Adrenal gland (tissue), 5 donors: ENCODE measurements at regions not wholly inside any gene's neighbourhood (a gene's known extent, or its start where the extent isn't known, plus 50 kb on each side); places are given as distances from the start of the nearest gene placed in this dataset.

ENCODE experiments used
- POLR2A ChIP-seq, 2 donors: fragments of 450-650 bp; IDR thresholded peaks; one replicate each; pipeline ENCODE4 v1.6.1; 2017; ENCODE audit warnings: antibody characterized with exemption in 2 of 2, mild to moderate bottlenecking in 2 of 2, moderate library complexity in 1 of 2
- TF ChIP-seq, protein P1 (sequence below), 6 experiments: fragments of 450-650 bp in 4 of 6; fragments of 200-600 bp in 2 of 6; sonication (generic) in 1 of 6; IDR thresholded peaks; 1 replicate in 5 of 6; 2 replicates in 1 of 6; pipeline versions ENCODE4 v1.5.1 to v1.8.0; 2016 to 2021; ENCODE audit warnings: antibody characterized with exemption in 6 of 6, mild to moderate bottlenecking in 2 of 6, moderate library complexity in 1 of 6
- donor health status: DM: no; HTN: no; CAD: no.

DNA sequence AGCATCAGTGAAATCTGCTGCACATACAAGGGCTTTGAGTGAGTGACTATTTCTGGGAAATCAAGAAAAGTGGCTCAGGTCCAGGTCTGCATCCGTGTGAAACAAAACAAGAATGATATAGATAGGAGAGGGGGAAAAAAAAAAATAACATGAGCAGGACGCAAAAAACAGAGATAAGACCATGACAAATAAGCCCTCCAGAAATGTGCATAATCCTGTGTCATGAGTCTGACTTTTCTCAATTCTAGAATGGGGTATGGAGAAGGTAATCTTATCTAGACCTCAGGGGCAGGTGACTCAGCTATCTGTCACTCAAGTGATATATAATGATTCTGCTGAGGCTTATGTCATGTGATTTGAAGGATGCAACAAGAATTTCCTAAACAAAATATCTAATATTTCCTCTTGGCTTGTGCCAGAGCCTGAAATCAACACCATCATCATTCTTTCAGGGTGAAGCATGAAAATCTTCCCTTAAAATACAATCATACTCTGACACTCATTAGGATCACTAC, 250.0 kb downstream of the PHLDA1 start:
- TF ChIP-seq, protein P1, sequence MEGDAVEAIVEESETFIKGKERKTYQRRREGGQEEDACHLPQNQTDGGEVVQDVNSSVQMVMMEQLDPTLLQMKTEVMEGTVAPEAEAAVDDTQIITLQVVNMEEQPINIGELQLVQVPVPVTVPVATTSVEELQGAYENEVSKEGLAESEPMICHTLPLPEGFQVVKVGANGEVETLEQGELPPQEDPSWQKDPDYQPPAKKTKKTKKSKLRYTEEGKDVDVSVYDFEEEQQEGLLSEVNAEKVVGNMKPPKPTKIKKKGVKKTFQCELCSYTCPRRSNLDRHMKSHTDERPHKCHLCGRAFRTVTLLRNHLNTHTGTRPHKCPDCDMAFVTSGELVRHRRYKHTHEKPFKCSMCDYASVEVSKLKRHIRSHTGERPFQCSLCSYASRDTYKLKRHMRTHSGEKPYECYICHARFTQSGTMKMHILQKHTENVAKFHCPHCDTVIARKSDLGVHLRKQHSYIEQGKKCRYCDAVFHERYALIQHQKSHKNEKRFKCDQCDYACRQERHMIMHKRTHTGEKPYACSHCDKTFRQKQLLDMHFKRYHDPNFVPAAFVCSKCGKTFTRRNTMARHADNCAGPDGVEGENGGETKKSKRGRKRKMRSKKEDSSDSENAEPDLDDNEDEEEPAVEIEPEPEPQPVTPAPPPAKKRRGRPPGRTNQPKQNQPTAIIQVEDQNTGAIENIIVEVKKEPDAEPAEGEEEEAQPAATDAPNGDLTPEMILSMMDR (IDR thresholded peaks at IDR 0.05): no peak
- no peak for TF ChIP-seq POLR2A (IDR thresholded peaks at IDR 0.05)
